22Rv1 (cell line): ENCODE measurements at regions not wholly inside any gene's neighbourhood (a gene's known extent, or its start where the extent isn't known, plus 50 kb on each side); places are given as distances from the start of the nearest gene placed in this dataset.

Source experiments
- CTCF ChIP-seq: fragments of 450-650 bp; IDR thresholded peaks from 2 replicates; pipeline ENCODE4 v1.5.1; 2017; ENCODE audit warnings: mild to moderate bottlenecking
- ZFX ChIP-seq: fragments of 450-650 bp; IDR thresholded peaks from 2 replicates; pipeline ENCODE4 v1.6.1; 2017; ENCODE audit warnings: antibody characterized with exemption, borderline replicate concordance

- no peak for TF ChIP-seq CTCF
- no peak for TF ChIP-seq ZFX
These were observed 256.1 kb upstream of the SOX9 start for GRCh38 chr17:71864755-71865154.
